Gastrocnemius medialis (tissue), 4 donors: ENCODE measurements at regions not wholly inside any gene's neighbourhood (a gene's known extent, or its start where the extent isn't known, plus 50 kb on each side); places are given as distances from the start of the nearest gene placed in this dataset.

ENCODE experiments used
- CTCF ChIP-seq, 5 experiments: fragments of 450-650 bp in 3 of 5; fragments of 200-600 bp in 2 of 5; sonication (generic) in 2 of 5; IDR thresholded peaks in 4 of 5; conservative IDR thresholded peaks in 1 of 5; 1 replicate in 4 of 5; 2 replicates in 1 of 5; pipeline ENCODE4 v1.5.1; 2016 to 2019; ENCODE audit warnings: antibody characterized with exemption in 5 of 5, mild to moderate bottlenecking in 3 of 5, moderate library complexity in 3 of 5
- POLR2A ChIP-seq, 2 donors: fragments of 450-650 bp; IDR thresholded peaks; one replicate each; pipeline ENCODE4 v1.6.1; 2017; ENCODE audit warnings: antibody characterized with exemption in 2 of 2, mild to moderate bottlenecking in 2 of 2, moderate library complexity in 2 of 2

- TF ChIP-seq CTCF (IDR thresholded peaks at IDR 0.05 in 4 of 5, conservative IDR thresholded peaks at IDR 0.05 in 1 of 5), result no peak
- no peak for TF ChIP-seq POLR2A (IDR thresholded peaks at IDR 0.05)
These were observed 189.1 kb upstream of the SULF2 start for GRCh38 chr20:47974234-47974878.
